NT2/D1 (cell line): ENCODE measurements at regions not wholly inside any gene's neighbourhood (a gene's known extent, or its start where the extent isn't known, plus 50 kb on each side); places are given as distances from the start of the nearest gene placed in this dataset.

ENCODE experiments used
- SUZ12 ChIP-seq: IDR thresholded peaks from 2 replicates; pipeline ENCODE4 v1.6.1; 2011; ENCODE audit not compliant: insufficient read length, insufficient read depth; ENCODE audit errors: extremely low read depth
- YY1 ChIP-seq: IDR thresholded peaks from 2 replicates; pipeline ENCODE4 v1.6.1; 2011; ENCODE audit not compliant: insufficient read length, insufficient read depth

DNA sequence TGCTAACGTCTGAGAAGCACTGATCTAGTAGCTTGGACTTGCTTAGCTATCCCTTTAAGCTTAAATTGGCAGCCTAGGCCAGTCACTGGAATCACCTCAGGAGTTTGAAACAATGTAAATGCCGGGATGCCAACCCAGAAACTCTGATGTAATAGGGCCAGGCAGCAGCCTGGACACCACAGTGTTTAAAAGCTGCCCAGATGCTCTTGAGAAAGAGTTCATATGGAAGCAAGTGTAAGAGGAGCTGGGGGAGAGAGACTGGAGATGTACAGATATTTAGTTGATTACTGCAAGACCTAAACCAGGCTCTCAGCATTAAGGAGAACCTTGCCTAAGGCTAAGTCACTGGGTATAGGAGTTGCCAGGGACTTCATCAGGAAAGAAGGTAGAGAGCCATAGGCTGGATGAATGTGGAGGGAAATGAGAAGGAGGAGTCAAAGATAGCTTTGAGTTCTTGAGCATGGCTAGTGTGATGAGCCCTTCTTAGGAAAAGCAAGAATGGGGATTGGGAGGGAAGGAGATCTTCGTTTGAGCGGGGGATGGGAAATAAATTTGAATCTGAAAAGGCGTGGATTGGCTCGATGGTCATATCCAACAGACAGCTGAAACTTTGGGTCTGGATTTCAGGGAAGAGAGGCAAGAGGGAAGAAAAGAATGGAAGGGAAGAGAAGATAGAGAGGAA lies 392.9 kb upstream of the WWC1 start:
- TF ChIP-seq YY1 (no peak), SUZ12 (no peak)
